Liver (tissue), 8 donors: ENCODE measurements at regions not wholly inside any gene's neighbourhood (a gene's known extent, or its start where the extent isn't known, plus 50 kb on each side); places are given as distances from the start of the nearest gene placed in this dataset.

ENCODE experiments used
- DNase-seq: peaks from one replicate; pipeline ENCODE4 v3.0.0-alpha.2; 2017; ENCODE audit warnings: low spot score
- H3K27ac ChIP-seq, 2 donors: one replicate each; pipeline ENCODE4 v1.7.0; 2013; ENCODE audit warnings: inconsistent platforms in 2 of 2, low read length in 2 of 2, control low read depth in 1 of 2, low read depth in 1 of 2, mild to moderate bottlenecking in 1 of 2
- H3K27me3 ChIP-seq, 4 donors: one replicate each; pipeline versions ENCODE4 v1.6.1 to v1.7.0; 2013; ENCODE audit warnings: low read length in 3 of 4, inconsistent platforms in 1 of 4, mild to moderate bottlenecking in 1 of 4, moderate library complexity in 1 of 4; ENCODE audit not compliant: control insufficient read depth in 4 of 4, insufficient read depth in 4 of 4
- H3K36me3 ChIP-seq, 4 donors: one replicate each; pipeline versions ENCODE4 v1.6.1 to v1.7.0; 2013; ENCODE audit warnings: low read length in 3 of 4, mild to moderate bottlenecking in 3 of 4, low read depth in 1 of 4, moderate library complexity in 1 of 4; ENCODE audit not compliant: control insufficient read depth in 4 of 4, insufficient read depth in 3 of 4
- H3K4me1 ChIP-seq, 4 donors: one replicate each; pipeline versions ENCODE4 v1.6.1 to v1.7.0; 2013; ENCODE audit warnings: low read length in 3 of 4, mild to moderate bottlenecking in 3 of 4, moderate library complexity in 1 of 4; ENCODE audit not compliant: control insufficient read depth in 4 of 4, insufficient read depth in 4 of 4
- H3K4me3 ChIP-seq, 3 donors: one replicate each; pipeline versions ENCODE4 v1.6.1 to v1.7.0; 2013; ENCODE audit warnings: low read length in 3 of 3, control low read depth in 1 of 3, low read depth in 1 of 3, mild to moderate bottlenecking in 1 of 3
- H3K9ac ChIP-seq, 2 donors: one replicate each; pipeline ENCODE4 v1.7.0; 2013; ENCODE audit warnings: low read length in 2 of 2, mild to moderate bottlenecking in 2 of 2, moderate library complexity in 2 of 2, control low read depth in 1 of 2, low read depth in 1 of 2
- H3K9me3 ChIP-seq, 4 donors: one replicate each; pipeline versions ENCODE4 v1.6.1 to v1.7.0; 2013; ENCODE audit warnings: low read length in 3 of 4; ENCODE audit not compliant: control insufficient read depth in 4 of 4
- ATF3 ChIP-seq: IDR thresholded peaks from 2 replicates; pipeline ENCODE4 v1.6.1; 2016; ENCODE audit warnings: antibody characterized with exemption
- EGR1 ChIP-seq, 2 donors: IDR thresholded peaks; 2 replicates each; pipeline ENCODE4 v1.6.1; 2016 to 2018; ENCODE audit warnings: antibody characterized with exemption in 2 of 2, low read depth in 2 of 2
- FOXA1 ChIP-seq: IDR thresholded peaks from 2 replicates; pipeline ENCODE4 v1.6.1; 2016; ENCODE audit warnings: antibody characterized with exemption
- FOXA2 ChIP-seq: IDR thresholded peaks from 2 replicates; pipeline ENCODE4 v1.6.1; 2016; ENCODE audit warnings: antibody characterized with exemption
- GABPA ChIP-seq, 2 donors: IDR thresholded peaks in 1 of 2; conservative IDR thresholded peaks in 1 of 2; 2 replicates each; pipeline ENCODE4 v1.6.1; 2016; ENCODE audit warnings: antibody characterized with exemption in 2 of 2, mild to moderate bottlenecking in 1 of 2, moderate library complexity in 1 of 2
- HNF4A ChIP-seq, 2 donors: conservative IDR thresholded peaks; 2 replicates each; pipeline ENCODE4 v1.6.1; 2016; ENCODE audit warnings: antibody characterized with exemption in 2 of 2, mild to moderate bottlenecking in 2 of 2
- HNF4G ChIP-seq: IDR thresholded peaks from 2 replicates; pipeline ENCODE4 v1.6.1; 2016; ENCODE audit warnings: antibody characterized with exemption
- JUND ChIP-seq, 2 donors: IDR thresholded peaks; 2 replicates each; pipeline ENCODE4 v1.6.1; 2016; ENCODE audit warnings: antibody characterized with exemption in 2 of 2
- NR2F2 ChIP-seq: IDR thresholded peaks from 2 replicates; pipeline ENCODE4 v1.6.1; 2016; ENCODE audit warnings: antibody characterized with exemption
- RAD21 ChIP-seq, 2 donors: IDR thresholded peaks; 2 replicates each; pipeline ENCODE4 v1.6.1; 2016; ENCODE audit warnings: antibody characterized with exemption in 2 of 2, mild to moderate bottlenecking in 2 of 2
- RXRA ChIP-seq, 2 donors: IDR thresholded peaks; 2 replicates each; pipeline ENCODE4 v1.6.1; 2017 to 2018; ENCODE audit warnings: antibody characterized with exemption in 2 of 2, mild to moderate bottlenecking in 1 of 2
- SP1 ChIP-seq: IDR thresholded peaks from 2 replicates; pipeline ENCODE4 v1.6.1; 2018; ENCODE audit warnings: antibody characterized with exemption, mild to moderate bottlenecking
- TAF1 ChIP-seq: conservative IDR thresholded peaks from 2 replicates; pipeline ENCODE4 v1.6.1; 2016; ENCODE audit warnings: antibody characterized with exemption, mild to moderate bottlenecking
- YY1 ChIP-seq: IDR thresholded peaks from 2 replicates; pipeline ENCODE4 v1.6.1; 2016; ENCODE audit warnings: antibody characterized with exemption, mild to moderate bottlenecking
- WGBS: extraction: QIAGEN DNeasy Blood & Tissue Kit; methylation state at CpG from one replicate; pipeline ENCODE4 v1.1.7; 2013; 5-methylcytosine and 5-hydroxymethylcytosine counted together
- TF ChIP-seq, protein P1 (sequence below): IDR thresholded peaks from 2 replicates; pipeline ENCODE4 v1.6.1; 2016; ENCODE audit warnings: antibody characterized with exemption
- TF ChIP-seq, protein P2 (sequence below): fragments of 150-350 bp; IDR thresholded peaks from 2 replicates; pipeline ENCODE4 v1.5.1; 2017; ENCODE audit warnings: improper control_type of control experiment, low read depth, low read length; ENCODE audit not compliant: missing input control
- TF ChIP-seq, protein P3 (sequence below): IDR thresholded peaks from 2 replicates; pipeline ENCODE4 v1.6.1; 2016; ENCODE audit warnings: antibody characterized with exemption
- donor health status: healthy.
- donor health status: healthy.
- donor health status: healthy.
- donor health status: healthy.
- donor health status: healthy.

DNA sequence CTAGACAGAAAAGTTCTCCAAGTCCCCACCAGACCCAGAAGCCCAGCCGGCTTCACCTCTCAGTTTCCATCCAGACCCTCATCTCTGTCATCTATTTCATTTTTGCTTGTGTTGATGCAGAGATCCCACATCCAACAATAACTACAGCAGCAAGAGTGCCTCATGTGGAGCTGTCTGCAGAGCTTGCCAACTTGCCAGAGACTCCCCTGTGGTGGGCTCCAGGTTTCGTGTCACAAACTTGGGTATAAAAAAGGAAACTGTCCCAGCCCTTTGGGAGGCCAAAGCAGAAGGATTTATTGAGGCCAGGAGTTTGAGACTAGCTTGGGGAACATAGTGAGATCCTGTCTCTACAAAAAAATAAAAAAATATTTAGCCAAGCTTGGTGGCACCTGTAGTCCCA is 182.4 kb upstream of the ATP10A start (continued):
- TF ChIP-seq, protein P1, sequence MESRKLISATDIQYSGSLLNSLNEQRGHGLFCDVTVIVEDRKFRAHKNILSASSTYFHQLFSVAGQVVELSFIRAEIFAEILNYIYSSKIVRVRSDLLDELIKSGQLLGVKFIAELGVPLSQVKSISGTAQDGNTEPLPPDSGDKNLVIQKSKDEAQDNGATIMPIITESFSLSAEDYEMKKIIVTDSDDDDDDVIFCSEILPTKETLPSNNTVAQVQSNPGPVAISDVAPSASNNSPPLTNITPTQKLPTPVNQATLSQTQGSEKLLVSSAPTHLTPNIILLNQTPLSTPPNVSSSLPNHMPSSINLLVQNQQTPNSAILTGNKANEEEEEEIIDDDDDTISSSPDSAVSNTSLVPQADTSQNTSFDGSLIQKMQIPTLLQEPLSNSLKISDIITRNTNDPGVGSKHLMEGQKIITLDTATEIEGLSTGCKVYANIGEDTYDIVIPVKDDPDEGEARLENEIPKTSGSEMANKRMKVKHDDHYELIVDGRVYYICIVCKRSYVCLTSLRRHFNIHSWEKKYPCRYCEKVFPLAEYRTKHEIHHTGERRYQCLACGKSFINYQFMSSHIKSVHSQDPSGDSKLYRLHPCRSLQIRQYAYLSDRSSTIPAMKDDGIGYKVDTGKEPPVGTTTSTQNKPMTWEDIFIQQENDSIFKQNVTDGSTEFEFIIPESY: no peak
- TF ChIP-seq SP1 (no peak), FOXA1 (no peak), NR2F2 (no peak), HNF4A (conservative IDR thresholded peaks at IDR 0.05) (no peak)
- TF ChIP-seq, protein P2, sequence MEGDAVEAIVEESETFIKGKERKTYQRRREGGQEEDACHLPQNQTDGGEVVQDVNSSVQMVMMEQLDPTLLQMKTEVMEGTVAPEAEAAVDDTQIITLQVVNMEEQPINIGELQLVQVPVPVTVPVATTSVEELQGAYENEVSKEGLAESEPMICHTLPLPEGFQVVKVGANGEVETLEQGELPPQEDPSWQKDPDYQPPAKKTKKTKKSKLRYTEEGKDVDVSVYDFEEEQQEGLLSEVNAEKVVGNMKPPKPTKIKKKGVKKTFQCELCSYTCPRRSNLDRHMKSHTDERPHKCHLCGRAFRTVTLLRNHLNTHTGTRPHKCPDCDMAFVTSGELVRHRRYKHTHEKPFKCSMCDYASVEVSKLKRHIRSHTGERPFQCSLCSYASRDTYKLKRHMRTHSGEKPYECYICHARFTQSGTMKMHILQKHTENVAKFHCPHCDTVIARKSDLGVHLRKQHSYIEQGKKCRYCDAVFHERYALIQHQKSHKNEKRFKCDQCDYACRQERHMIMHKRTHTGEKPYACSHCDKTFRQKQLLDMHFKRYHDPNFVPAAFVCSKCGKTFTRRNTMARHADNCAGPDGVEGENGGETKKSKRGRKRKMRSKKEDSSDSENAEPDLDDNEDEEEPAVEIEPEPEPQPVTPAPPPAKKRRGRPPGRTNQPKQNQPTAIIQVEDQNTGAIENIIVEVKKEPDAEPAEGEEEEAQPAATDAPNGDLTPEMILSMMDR: no peak

- 56% methylated on average over 2 of the region's 2 CpGs for WGBS
- H3K4me1 ChIP-seq: no peaks in the 10 kb centered on the region
Measured at GRCh38 chr15:26043018-26043417, 179.9 kb upstream of the ATP10A start.

GRCh38 chr15:26038693-26039092 is 175.6 kb upstream of the ATP10A start:
- 65% methylated on average over 6 of the region's 6 CpGs for WGBS
- H3K9me3 ChIP-seq: no peaks in the 10 kb centered on the region
- H3K27me3 ChIP-seq: no peaks in the 10 kb centered on the region
- no peaks in the 10 kb centered on the region for H3K4me1 ChIP-seq
- no peak for DNase-seq
- no peak overlapping the region for H3K4me3 ChIP-seq
- no peak overlapping the region for H3K27ac ChIP-seq
- no peaks in the 10 kb centered on the region for H3K36me3 ChIP-seq
- no peak overlapping the region for H3K9ac ChIP-seq
- TF ChIP-seq TAF1: no peak
- TF ChIP-seq, protein P1: no peak
- no peak for TF ChIP-seq YY1
- TF ChIP-seq RAD21 (IDR thresholded peaks at IDR 0.05): no peak
- no peak for TF ChIP-seq SP1
- no peak for TF ChIP-seq HNF4A (conservative IDR thresholded peaks at IDR 0.05)
- TF ChIP-seq, protein P2: no peak
- no peak for TF ChIP-seq HNF4G
- TF ChIP-seq NR2F2: no peak
- TF ChIP-seq FOXA1: no peak
- no peak for TF ChIP-seq EGR1 (IDR thresholded peaks at IDR 0.05; ENCODE audit: low read depth in 2 of 2)
- no peak for TF ChIP-seq GABPA (IDR thresholded peaks at IDR 0.05 in 1 of 2, conservative IDR thresholded peaks at IDR 0.05 in 1 of 2)
- no peak for TF ChIP-seq JUND (IDR thresholded peaks at IDR 0.05)

More at GRCh38 chr15:26043018-26043417, 179.9 kb upstream of the ATP10A start:
- Histone ChIP-seq H3K4me3 (no peak overlapping the region), H3K36me3 (no peaks in the 10 kb centered on the region), H3K27ac (no peak overlapping the region), H3K9ac (no peak overlapping the region), H3K27me3 (peaks cover 0 to 4% (median 0%) of the 10 kb centered on the region in 4 donors), H3K9me3 (no peaks in the 10 kb centered on the region)
- no peak for TF ChIP-seq HNF4G
- TF ChIP-seq, protein P3, sequence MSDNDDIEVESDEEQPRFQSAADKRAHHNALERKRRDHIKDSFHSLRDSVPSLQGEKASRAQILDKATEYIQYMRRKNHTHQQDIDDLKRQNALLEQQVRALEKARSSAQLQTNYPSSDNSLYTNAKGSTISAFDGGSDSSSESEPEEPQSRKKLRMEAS: no peak
- no peak for TF ChIP-seq NR2F2
- TF ChIP-seq FOXA2: no peak
- TF ChIP-seq HNF4A (conservative IDR thresholded peaks at IDR 0.05): no peak
- no peak for TF ChIP-seq TAF1
- no peak for TF ChIP-seq EGR1 (IDR thresholded peaks at IDR 0.05; ENCODE audit: low read depth in 2 of 2)
- no peak for TF ChIP-seq ATF3
- no peak for TF ChIP-seq RXRA (IDR thresholded peaks at IDR 0.05)
- no peak for TF ChIP-seq FOXA1
- no peak for TF ChIP-seq JUND (IDR thresholded peaks at IDR 0.05)
- no peak for TF ChIP-seq RAD21 (IDR thresholded peaks at IDR 0.05)
- TF ChIP-seq YY1: no peak
- TF ChIP-seq, protein P2: no peak
- no peak for TF ChIP-seq GABPA (IDR thresholded peaks at IDR 0.05 in 1 of 2, conservative IDR thresholded peaks at IDR 0.05 in 1 of 2)
- DNase-seq: no peak
